ENCODE measurements at regions not wholly inside any gene's neighbourhood (a gene's known extent, or its start where the extent isn't known, plus 50 kb on each side); places are given as distances from the start of the nearest gene placed in this dataset.

DNA sequence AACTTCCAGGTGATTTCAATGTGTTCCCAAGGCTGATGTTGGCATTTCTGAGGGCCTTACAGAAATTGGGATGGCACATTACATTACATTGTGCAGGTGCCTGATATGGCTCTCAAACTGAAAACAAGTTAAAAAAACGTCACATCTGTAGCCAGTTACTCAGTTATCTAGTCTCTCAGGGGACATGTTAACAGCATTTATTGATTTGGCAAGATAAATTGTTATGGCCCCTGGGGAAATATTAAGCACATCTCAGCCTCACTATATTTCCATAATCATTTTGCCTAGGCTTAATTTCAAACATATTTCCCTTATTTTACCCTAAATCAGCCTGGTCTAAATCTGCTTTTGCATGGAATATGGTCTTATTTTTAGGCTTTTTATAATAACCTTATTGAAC, 290.0 kb downstream of the IL15 start:
- no peak for DNase-seq

DNA sequence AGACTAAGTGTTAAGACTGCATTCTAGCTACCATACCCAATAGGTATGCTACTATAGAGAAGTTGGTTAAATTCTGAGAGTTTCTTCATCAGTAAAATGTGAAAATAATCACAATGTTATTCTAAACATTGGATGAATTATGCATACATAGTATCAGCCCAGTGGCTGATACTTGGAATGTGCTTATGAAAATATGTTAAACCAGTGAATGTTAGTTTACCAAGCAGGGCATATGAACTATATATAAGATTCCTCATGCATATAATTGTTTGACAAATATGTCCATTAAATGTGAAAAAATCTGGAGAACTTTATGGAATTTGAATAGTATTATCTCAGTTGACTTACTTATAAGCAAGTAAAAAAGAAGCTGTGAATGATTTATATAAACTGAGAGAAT, 296.1 kb downstream of the IL15 start:
- no peak for DNase-seq

DNA sequence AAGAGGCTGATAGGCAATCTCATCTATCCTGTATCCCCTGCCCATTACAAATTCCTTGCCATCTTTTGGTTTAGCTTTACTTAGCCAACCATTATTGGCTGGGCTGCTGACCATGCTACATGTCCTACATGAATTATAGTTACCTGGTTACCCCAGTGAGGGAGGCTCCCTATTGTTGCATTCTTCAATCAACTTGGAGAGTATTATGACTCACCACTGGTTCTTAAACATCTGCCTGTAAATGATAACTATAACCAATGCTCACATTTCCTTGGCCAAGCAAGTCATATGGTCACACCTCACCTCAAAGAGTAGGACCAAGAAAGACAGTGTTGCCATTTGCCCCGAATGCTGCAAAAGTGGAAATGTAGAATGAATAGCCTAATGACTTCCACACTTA, 297.6 kb downstream of the IL15 start:
- no peak for DNase-seq

DNA sequence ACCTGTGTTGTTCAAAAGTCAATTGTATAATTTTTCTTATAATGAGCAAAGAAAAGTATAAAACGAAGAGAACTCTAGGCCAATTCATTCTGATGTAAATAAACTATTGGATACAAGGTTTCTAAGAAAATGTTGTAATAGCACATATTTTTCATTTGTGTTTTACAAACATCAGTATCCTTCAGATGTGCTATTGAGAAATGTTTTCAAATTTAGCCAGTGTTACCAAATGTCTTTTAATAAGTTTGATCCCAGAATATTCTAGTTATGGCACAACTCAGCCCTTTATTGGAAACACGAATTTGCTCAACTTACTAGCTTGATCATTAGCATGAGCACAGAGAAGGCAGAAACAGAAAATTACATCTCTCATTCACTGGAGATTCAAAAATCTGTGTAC, 319.3 kb downstream of the IL15 start:
- DNase-seq = no peak

DNA sequence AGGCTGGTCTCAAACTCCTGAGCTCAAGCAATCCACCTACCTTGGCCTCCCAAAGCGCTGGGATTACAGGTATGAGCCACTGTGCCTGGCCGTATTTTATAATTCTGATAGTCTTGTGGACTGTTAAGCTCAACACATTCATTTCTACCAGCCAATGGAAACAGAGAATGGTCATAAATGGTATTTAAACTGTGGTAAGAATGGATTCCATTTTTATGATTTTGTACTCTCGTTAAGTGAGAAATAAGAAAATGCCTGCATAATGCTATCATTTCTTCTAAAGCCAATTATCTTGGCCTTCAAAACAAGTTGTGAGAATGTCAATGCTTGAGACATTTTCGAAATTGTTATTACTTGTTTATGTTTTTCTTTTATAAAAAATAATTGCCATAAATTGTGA, 321.0 kb downstream of the IL15 start:
- no peak for DNase-seq

DNA sequence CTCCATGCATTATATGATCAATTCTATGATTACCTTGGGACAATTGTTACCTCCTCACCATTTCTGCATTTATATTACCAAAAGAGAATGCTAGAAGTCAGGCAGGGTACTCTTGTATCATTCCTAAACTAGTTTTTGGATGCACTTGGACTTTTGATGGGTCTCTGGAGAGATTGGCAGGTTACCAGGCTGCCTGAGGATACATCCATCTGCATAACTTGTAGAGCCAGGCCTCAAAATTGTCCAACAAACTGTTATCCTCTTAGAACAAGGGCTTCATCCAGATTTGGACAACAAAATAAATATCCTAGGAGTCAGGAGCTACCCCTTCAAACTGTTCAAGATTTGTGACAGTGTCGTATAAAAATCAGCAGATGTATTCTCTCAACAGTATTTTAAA, 326.1 kb downstream of the IL15 start:
- DNase-seq = no peak

DNA sequence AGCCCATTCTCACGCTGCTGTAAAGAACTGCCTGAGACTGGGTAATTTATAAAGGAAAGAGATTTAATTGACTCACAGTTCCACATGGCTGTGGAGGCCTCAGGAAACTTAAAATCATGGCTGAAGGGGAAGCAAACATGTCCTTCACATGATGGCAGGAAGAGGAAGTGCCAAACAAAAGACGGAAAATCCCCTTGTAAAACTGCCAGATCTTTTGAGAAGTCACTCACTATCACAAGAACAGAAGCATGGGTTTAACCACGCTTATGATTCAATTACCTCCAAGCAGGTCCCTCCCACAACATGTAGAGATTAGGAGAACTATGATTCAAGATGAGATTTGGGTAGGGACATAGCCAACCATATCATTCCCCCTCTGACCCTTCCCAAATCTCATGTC, 335.5 kb downstream of the IL15 start:
- no peak for DNase-seq

DNA sequence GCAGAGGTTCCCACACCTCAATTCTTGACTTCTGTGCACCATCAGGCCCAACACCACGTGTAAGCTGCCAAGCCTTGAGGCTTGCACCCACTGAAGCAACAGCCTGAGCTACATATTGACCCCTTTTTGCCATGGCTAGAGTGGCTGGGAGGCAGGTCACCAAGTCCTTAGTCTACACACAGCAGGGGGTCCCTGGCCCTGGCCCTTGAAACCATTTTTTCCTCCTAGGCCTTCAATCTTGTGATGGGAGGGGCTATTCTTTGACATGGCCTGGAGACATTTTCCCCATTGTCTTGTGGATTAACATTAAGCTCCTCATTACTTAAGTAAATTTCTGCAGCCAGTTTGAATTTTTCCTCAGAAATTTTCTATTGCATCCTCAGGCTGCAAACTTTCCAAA, 336.6 kb downstream of the IL15 start:
- no peak for DNase-seq
